MM.1S (cell line): ENCODE measurements at regions not wholly inside any gene's neighbourhood (a gene's known extent, or its start where the extent isn't known, plus 50 kb on each side); places are given as distances from the start of the nearest gene placed in this dataset.
"Not testable (repeated sequence)": the region's sequence is repeated elsewhere in the genome, so short reads cannot be mapped to it uniquely, and the experiment has no call there.

Experiments used
- DNase-seq: peaks from one replicate; pipeline ENCODE4 v3.0.0-alpha.2; 2015
- H2AFZ ChIP-seq: fragments of 300-600 bp; sonication (generic); 2 replicates; pipeline ENCODE4 v1.6.0; 2016; ENCODE audit warnings: antibody characterized with exemption, low read length
- H3F3A ChIP-seq: fragments of 300-600 bp; sonication (generic); 2 replicates; pipeline ENCODE4 v1.6.1; 2016; ENCODE audit warnings: mild to moderate bottlenecking, antibody characterized with exemption, low read length, moderate library complexity, mixed read lengths; ENCODE audit not compliant: insufficient read depth
- H3K27ac ChIP-seq: fragments of 300-600 bp; sonication (generic); 2 replicates; pipeline ENCODE4 v1.5.1; 2016; ENCODE audit warnings: mild to moderate bottlenecking, low read length
- H3K27me3 ChIP-seq: fragments of 300-600 bp; sonication (generic); replicated peaks from 2 replicates; pipeline ENCODE4 v1.6.0; 2016; ENCODE audit warnings: low read length; ENCODE audit not compliant: insufficient read depth
- H3K36me3 ChIP-seq: fragments of 300-600 bp; sonication (generic); replicated peaks from 2 replicates; pipeline ENCODE4 v1.6.1; 2016; ENCODE audit warnings: mild to moderate bottlenecking, low read length, mixed read lengths; ENCODE audit not compliant: insufficient read depth
- H3K4me1 ChIP-seq: fragments of 300-600 bp; sonication (generic); 2 replicates; pipeline ENCODE4 v1.6.1; 2016; ENCODE audit warnings: low read length, mixed read lengths
- H3K4me2 ChIP-seq: fragments of 300-600 bp; sonication (generic); 2 replicates; pipeline ENCODE4 v1.6.0; 2016; ENCODE audit warnings: low read depth, low read length
- H3K4me3 ChIP-seq: fragments of 300-600 bp; sonication (generic); 2 replicates; pipeline ENCODE4 v1.5.1; 2016; ENCODE audit warnings: low read length, mixed read lengths
- H3K79me2 ChIP-seq: fragments of 300-600 bp; sonication (generic); 2 replicates; pipeline ENCODE4 v1.6.1; 2016; ENCODE audit warnings: mixed run types, low read length, mixed read lengths
- H3K9ac ChIP-seq: fragments of 300-600 bp; sonication (generic); 2 replicates; pipeline ENCODE4 v1.6.1; 2016; ENCODE audit warnings: low read length, mixed read lengths
- H3K9me2 ChIP-seq: fragments of 300-600 bp; sonication (generic); replicated peaks from 2 replicates; pipeline ENCODE4 v1.6.1; 2016; ENCODE audit warnings: mild to moderate bottlenecking, low read length, mixed read lengths; ENCODE audit not compliant: insufficient read depth
- H3K9me3 ChIP-seq: fragments of 300-600 bp; sonication (generic); replicated peaks from 2 replicates; pipeline ENCODE4 v1.6.1; 2016; ENCODE audit warnings: mild to moderate bottlenecking, low read length, mixed read lengths; ENCODE audit not compliant: insufficient read depth
- H4K20me1 ChIP-seq: fragments of 300-600 bp; sonication (generic); 2 replicates; pipeline ENCODE4 v1.6.1; 2016; ENCODE audit warnings: mild to moderate bottlenecking, low read length, moderate library complexity, mixed read lengths; ENCODE audit not compliant: insufficient read depth
- EZH2 ChIP-seq: fragments of 300-600 bp; sonication (generic); optimal IDR thresholded peaks from 2 replicates; pipeline ENCODE3; 2017; ENCODE audit warnings: low read depth, mild to moderate bottlenecking, antibody characterized with exemption, low read length, mixed read lengths
- EZH2phosphoT487 ChIP-seq: fragments of 300-600 bp; sonication (generic); IDR thresholded peaks from 2 replicates; pipeline ENCODE4 v1.6.1; 2018; ENCODE audit warnings: antibody characterized with exemption, low read length
- TF ChIP-seq, protein P1 (sequence below): fragments of 300-600 bp; sonication (generic); IDR thresholded peaks from 2 replicates; pipeline ENCODE4 v1.5.1; 2016; ENCODE audit warnings: antibody characterized with exemption, low read length, mixed read lengths

DNA sequence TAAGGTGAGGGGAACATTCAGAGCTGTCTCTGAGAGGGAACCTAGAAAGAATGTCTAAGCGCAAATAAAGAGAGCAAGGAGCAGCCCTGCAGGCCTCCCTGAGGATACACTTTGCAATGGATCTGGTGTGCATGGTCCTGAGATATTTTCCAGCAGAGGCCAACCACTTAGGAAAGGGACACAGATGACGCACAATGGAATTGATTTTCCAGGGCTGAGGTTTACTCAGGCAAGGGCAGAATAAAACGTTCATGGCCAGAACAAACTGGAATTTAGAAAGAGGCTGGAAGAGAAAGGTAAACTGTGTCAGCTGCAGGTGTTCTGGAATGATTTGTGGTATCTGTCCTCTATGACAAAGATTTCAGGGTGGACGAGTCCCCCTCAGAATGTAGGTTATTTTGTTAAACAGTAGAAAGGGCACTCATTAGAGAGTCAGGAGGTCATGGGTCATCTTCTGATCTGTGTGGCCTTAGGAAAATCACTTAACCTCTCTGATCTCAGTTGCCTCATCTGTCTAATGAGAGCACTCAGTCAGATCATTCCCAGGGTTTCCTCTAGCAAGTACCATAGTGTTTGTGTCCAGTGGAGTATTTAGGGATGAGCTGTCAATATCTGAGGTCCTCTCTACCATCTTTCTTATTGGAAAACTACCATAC lies 61.8 kb upstream of the PGBD5 start:
- H3K79me2 ChIP-seq, result no peaks in the 10 kb centered on the region

DNA sequence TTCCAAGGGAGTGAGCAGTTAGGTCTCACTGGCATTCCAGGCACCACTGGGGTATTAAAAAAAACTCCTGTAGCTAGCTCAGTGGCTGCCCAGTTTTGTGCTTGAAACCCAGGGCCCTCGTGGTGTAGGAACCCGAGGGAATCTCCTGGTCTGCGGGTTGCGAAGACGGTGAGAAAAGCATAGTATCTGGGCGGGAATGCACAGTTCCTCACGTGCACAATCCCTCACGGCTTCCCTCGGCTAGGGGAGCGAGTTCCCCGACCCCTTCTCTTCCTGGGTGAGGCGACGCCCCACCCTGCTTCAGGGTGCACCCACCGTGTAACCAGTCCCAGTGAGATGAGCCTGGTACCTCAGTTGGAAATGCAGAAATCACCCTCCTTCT lies 50.5 kb upstream of the PGBD5 start:
- H3K9me3 ChIP-seq, result no peaks in the 10 kb centered on the region
- H3F3A ChIP-seq, result no peaks in the 10 kb centered on the region
- H3K9me2 ChIP-seq, result no peaks in the 10 kb centered on the region
- no peak overlapping the region for H2AFZ ChIP-seq
- no peaks in the 10 kb centered on the region for H3K4me1 ChIP-seq
- H3K79me2 ChIP-seq, result no peaks in the 10 kb centered on the region
- no peaks in the 10 kb centered on the region for H3K36me3 ChIP-seq
- H3K27ac ChIP-seq, result no peak overlapping the region
- H4K20me1 ChIP-seq, result no peaks in the 10 kb centered on the region
- no peak overlapping the region for H3K9ac ChIP-seq
- H3K4me2 ChIP-seq, result no peak overlapping the region
- H3K4me3 ChIP-seq, result no peak overlapping the region
- no peak for TF ChIP-seq EZH2
- TF ChIP-seq, protein P1, sequence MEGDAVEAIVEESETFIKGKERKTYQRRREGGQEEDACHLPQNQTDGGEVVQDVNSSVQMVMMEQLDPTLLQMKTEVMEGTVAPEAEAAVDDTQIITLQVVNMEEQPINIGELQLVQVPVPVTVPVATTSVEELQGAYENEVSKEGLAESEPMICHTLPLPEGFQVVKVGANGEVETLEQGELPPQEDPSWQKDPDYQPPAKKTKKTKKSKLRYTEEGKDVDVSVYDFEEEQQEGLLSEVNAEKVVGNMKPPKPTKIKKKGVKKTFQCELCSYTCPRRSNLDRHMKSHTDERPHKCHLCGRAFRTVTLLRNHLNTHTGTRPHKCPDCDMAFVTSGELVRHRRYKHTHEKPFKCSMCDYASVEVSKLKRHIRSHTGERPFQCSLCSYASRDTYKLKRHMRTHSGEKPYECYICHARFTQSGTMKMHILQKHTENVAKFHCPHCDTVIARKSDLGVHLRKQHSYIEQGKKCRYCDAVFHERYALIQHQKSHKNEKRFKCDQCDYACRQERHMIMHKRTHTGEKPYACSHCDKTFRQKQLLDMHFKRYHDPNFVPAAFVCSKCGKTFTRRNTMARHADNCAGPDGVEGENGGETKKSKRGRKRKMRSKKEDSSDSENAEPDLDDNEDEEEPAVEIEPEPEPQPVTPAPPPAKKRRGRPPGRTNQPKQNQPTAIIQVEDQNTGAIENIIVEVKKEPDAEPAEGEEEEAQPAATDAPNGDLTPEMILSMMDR, result no peak
- TF ChIP-seq EZH2phosphoT487, result no peak
- DNase-seq, result no peak
- no peaks in the 10 kb centered on the region for H3K27me3 ChIP-seq

More for the DNA sequence above, 61.8 kb upstream of the PGBD5 start:
- no peaks in the 10 kb centered on the region for H3F3A ChIP-seq
- no peaks in the 10 kb centered on the region for H3K9me3 ChIP-seq
- no peak overlapping the region for H3K4me2 ChIP-seq
- no peaks in the 10 kb centered on the region for H3K36me3 ChIP-seq
- no peak overlapping the region for H3K9ac ChIP-seq
- H3K9me2 ChIP-seq, result no peaks in the 10 kb centered on the region
- DNase-seq, result no peak
- no peaks in the 10 kb centered on the region for H4K20me1 ChIP-seq
- no peak overlapping the region for H3K27ac ChIP-seq
- H3K27me3 ChIP-seq, result no peaks in the 10 kb centered on the region
- no peak overlapping the region for H3K4me3 ChIP-seq
- TF ChIP-seq EZH2, result no peak
- TF ChIP-seq, protein P1, result no peak
- TF ChIP-seq EZH2phosphoT487, result no peak
- no peak overlapping the region for H2AFZ ChIP-seq
- peaks cover 8% of the 10 kb centered on the region for H3K4me1 ChIP-seq

- H3K9me3 ChIP-seq, H2AFZ ChIP-seq, H3K27ac ChIP-seq, H3K4me2 ChIP-seq, H3K36me3 ChIP-seq, H3K9me2 ChIP-seq, H3K4me1 ChIP-seq, H3K9ac ChIP-seq, H3K4me3 ChIP-seq, H3K27me3 ChIP-seq, H4K20me1 ChIP-seq, DNase-seq, H3F3A ChIP-seq, H3K79me2 ChIP-seq: not testable (repeated sequence)
These were observed 49.9 kb upstream of the PGBD5 start for GRCh38 chr1:230475856-230476621.
